Fibroblast of upper back skin (primary cell): ENCODE measurements at regions not wholly inside any gene's neighbourhood (a gene's known extent, or its start where the extent isn't known, plus 50 kb on each side); places are given as distances from the start of the nearest gene placed in this dataset.
"Not testable (repeated sequence)": the region's sequence is repeated elsewhere in the genome, so short reads cannot be mapped to it uniquely, and the experiment has no call there.

ENCODE experiments used
- DNase-seq: peaks from one replicate; pipeline ENCODE4 v3.0.0-alpha.2; 2013

DNA sequence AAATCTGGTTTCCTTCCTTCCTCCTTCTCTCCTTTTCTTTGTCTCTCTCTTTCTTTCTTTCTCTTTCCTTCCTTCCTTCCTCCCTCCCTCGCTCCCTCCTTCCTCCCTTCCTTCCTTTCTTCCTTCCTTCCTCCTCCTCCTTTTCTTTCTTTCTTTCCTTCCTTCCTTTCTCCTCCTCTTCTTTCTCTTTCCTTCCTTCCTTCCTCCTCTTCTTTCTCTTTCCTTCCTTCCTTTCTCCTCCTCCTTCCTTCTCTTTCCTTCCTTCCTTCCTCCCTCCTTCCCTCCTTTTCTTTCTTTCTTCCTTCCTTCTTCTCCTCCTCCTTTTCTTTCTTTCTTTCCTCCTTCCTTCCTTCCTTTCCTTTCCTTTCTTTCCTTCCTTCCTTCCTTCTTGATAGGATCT is 61.2 kb downstream of the VIP start:
- no peak for DNase-seq

DNA sequence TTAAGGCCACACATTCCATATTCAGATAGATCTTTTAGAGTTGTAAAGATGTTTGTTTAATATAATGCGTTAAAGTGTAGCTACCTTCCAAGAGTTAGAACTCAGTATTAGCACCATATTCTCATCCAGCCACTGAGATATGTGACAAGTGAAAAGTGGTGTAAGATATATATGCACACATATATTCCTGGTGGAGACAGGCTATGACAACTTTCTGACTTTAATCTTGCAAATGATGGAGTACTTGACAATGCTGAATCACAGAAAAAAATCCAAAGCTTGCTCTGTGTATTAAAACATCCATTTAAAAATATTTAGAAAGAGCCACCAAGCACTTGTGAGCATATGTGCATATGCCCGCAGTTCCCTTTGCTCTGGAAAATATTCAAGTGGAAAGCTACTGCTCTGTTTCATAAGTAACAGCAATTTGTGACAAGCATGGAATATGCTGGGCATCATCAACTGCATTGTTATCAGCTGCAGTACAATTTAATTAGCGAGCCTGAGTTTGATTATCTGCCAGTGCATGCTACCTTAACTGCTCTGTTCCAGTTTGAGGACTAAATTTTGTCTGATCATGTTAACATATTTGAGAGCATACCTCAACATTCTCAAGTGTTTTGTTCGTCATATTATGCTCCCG is 64.8 kb downstream of the VIP start:
- no peak for DNase-seq

DNA sequence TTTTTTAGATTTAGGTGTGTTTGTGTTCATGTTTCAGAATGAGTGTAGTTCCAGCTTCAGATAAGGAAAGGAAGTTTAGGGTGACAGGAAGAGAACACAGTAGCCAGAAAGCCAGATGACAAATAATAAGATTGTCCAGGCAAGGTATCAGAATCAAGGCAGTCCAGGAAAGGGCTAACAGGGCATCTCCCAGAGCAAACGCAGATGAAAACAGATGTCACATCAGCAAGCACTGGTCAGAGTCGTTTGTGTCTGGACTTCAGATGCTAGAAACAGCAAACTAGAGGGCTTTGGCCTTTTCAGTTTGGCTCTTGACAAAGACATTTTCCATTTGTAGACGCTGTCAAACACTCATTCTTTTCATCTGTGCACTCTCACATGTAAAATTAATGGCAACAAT is 65.5 kb downstream of the VIP start:
- DNase-seq: no peak

DNA sequence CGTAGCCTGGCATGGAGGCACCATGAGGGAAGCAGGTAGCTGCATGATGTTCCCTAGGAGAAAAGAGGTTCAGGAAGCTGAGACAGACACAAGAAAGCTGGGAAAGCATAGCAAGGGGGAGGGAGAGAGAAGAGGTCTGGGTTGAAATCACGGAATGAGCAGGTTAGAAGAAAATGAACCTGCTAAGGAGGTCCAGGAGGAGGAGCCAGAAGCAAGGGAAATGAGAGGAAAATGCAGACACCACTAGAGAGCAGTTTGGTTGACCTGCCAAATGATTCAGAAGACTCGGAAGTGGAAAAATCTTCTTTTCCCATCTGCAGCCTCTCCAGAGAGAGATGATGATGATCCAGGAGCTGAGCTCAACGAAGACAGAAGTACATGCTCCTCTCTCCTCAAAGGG is 70.9 kb downstream of the VIP start:
- no peak for DNase-seq

DNA sequence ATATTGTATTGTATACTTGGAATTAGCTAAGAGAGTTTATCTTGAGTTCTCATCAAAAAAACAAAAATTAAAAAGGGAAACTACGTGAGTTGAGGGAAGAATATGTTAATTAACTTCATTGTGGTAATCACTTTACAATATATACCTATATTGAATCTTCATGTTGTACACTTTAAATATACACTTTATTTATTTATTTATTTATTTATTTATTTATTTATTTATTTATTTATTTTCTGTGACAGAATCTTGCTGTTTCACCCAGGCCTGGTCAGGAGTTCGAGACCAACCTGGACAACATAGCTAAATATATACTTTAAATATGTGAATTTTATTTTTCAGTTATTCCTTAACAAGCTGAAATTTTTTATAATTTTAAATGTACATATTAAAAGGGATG is 74.1 kb downstream of the VIP start:
- DNase-seq: no peak

DNA sequence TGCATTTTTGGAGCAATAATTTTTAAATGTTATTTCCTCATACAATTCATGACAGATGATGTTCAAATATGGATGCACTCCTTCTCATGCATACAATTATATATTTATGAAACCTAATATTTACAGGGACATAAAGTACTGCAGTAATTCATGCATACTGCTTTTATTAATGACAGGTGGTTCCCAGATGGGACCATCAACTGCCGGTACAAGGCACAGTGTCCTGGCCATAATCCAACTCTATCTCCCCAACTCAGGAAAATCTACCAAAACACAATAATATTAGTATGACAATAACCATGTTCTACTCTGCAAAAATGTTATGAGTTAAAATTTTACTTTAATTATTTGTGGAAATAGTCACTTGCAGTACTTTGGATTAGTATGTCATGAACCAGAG is 77.8 kb downstream of the VIP start:
- no peak for DNase-seq

DNA sequence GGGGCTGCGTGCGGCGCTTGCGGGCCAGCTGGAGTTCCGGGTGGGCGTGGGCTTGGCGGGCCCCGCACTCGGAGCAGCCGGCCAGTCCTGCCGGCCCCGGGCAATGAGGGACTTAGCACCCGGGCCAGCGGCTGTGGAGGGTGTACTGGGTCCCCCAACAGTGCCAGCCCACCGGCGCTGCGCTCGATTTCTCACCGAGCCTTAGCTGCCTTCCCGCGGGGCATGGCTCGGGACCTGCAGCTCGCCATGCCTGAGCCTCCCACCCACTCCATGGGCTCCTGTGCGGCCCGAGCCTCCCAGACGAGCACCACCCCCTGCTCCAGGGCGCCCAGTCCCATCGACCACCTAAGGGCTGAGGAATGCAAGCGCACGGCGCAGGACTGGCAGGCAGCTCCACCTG is 83.8 kb downstream of the VIP start:
- DNase-seq: not testable (repeated sequence)

DNA sequence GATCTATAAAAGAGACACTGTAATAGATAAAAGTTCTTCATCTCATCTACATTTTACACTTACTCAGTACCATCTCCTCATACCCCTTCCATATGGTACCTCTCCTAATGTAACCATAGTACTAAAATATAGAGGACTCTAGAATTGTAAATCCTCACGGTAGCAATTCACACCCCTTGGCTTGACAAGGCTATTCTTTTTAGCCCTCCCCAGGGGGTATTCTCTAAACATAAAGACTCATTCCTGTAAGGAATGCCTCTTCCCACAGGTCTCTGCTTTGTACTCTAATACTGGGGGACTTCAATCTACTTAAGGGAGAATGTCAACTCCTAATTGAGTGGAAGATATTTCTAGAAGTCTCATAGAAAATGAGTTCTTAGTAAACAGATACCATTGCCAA is 85.9 kb downstream of the VIP start:
- DNase-seq: no peak

DNA sequence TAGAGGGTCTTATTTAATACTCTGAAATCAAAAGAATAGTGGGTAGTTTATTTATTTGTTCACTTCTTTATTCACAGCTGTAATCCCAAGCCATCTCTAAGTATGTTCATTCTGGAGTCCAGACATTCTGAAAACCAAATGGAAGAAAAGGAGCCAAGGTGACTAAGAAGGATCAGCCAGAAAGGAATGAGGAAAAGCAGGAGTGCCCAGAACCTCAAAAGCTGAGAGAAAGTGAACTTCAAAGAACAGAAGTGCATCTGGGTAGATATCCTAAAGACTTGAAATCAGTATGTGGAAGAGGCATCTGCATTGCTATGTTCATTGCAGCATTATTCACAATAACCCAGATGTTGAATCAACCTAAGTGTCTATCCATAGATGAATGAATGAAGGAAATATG is 94.8 kb downstream of the VIP start:
- DNase-seq: no peak

DNA sequence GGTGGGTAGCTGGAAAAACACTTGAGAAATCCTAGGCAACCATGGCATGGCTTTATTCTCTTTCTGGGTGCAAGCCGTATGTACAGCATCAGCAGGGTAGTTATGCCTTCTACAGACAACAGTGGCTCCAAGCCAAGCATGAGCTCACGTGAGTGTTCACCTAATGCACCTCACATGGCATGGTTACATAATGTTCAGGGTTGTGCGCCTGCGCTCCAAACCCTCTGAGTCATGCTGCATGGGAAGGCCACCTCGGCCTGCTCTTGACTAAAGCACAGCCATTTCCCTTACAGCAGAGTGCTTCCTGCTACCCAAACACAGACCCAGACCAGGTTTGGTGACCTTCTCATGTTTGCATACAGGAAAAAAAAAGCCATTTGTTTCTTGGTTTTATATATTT is 96.2 kb downstream of the VIP start:
- no peak for DNase-seq

DNA sequence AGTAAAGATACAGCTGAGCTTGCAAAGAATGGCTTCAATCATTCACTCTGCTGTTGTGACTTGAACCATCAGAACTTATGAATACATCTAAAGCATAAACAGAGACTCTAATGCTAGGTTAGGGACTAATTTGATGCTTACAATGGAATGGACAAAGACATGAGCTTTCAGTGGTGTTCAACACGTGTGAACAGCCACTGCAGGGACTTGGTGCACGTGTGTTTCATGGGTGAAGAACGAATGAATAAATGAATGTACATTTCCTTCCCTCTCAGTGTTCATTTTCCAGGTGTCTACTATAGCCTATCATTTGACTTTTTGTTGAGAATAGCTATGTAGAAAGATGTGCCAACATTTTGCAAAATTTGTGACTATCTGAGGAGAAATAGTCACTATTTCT is 98.3 kb downstream of the VIP start:
- no peak for DNase-seq

DNA sequence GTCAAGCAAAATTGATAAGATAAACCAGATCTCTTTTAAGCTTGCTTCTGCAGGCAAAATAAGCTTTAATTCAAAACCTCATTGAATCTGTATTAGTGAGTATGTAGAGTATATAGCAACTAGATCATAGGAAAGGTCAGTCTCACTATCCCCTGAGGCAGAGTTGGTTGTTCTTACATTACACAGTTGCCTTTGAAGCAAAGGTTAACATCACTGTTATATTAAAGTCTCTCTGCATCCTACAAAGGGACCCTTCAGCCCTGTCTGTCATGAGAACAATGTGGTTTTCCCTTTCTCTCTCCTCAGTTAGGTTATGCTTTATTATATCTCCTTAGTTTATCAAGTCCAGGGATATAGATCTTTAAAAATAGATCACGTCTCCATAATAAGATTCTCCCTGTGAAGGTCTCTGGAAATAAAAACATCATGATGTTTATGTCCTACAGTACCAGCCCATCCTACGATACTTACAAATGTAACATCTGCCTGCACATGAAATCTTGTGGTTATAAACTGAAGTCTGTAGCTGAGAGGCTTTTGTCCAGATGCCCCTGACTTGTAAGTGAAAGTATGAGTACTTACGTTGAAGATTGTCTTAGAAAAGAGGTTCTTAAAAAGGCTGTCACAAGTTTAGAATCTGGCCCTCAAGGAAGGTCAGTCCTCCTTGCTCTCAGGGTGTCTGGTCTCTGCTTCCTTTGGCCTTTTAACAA is 103.6 kb downstream of the VIP start:
- DNase-seq: no peak

DNA sequence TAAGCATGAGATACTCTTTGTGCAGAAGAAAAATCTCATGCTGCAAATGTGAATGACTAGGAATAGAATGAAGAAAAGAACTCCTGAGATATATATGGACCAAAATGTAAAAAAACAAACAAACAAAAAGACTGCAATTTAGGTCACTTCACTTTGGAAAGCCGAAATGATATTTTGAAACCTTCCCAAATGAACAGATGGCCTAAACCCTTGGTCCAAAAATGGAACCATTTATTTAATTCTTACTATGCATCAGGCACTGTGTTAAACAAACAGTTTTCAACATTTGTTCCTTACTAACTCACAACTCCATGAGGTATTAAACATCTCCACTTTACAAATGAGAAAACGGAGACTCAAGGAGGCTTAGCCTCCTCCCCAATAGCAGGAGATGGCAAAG is 107.5 kb downstream of the VIP start:
- no peak for DNase-seq

DNA sequence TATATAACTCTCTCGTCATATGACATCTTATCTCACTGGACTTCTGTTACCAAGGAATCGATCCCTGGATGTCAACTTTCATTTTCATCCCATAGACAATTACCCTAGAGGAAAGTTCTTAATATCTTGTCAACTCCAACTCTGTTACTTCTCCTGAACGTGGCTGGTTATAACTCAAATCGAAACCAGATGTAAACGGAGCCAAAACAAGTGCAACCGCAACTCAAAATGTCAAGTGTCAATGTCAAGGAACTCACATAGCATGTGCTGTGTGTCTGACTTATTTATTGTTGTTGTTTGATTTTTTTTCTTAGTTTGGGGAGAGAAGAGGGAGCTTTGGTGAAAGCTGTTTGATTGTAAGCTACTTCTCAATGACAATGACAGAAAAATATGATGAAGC is 108.6 kb downstream of the VIP start:
- peak; percentile 1 for DNase-seq

DNA sequence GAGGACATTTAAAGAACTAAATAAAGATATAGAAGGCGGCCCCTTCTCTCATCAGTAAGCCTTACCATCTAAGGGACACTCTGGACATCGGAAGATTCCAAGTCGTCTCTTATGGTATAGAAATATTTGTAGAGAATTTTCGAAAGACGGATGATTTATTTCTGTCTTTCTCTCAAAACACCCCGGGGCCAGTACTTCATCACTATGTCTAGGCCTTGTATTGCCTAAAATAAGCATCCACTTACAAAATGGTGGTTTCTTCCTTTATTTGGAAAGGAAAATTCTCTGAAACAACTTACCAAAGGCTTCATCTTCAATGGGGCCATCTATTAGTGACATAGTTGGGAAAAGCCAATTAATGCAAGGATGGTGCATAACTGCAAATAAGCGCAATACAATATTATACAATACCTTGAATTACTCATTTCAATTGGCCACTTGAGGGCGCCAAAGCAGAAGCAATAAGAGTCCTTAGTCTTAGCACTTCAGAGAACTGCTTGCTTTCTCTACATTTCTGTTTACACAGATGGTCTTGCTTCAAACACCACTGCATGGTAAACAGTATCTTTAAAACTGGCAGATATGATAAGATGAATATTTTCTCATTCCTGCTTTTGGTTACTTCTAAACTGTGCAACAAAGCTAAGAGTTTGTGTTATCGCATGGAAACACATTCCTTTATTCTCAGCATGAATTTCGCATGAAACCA is 113.2 kb downstream of the VIP start:
- peak; percentile 66 for DNase-seq

DNA sequence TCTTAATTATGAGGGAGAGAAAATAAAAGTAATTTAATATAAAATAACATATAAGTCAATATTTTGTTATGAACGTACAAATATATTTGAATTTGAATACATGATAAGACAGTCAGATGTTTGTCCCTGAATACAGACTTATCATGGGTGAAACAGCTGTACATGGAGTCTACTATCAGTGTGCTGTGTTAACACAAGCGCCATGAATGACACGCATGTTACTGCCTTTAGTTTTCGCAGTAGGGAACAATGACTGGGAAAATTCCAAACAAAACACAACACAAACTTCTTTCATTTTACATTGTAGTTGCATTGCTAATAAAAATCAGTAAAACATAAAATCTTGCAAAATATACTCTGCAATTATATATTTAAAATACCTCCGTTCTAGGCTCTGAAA is 108.6 kb downstream of the FBXO5 start:
- no peak for DNase-seq

DNA sequence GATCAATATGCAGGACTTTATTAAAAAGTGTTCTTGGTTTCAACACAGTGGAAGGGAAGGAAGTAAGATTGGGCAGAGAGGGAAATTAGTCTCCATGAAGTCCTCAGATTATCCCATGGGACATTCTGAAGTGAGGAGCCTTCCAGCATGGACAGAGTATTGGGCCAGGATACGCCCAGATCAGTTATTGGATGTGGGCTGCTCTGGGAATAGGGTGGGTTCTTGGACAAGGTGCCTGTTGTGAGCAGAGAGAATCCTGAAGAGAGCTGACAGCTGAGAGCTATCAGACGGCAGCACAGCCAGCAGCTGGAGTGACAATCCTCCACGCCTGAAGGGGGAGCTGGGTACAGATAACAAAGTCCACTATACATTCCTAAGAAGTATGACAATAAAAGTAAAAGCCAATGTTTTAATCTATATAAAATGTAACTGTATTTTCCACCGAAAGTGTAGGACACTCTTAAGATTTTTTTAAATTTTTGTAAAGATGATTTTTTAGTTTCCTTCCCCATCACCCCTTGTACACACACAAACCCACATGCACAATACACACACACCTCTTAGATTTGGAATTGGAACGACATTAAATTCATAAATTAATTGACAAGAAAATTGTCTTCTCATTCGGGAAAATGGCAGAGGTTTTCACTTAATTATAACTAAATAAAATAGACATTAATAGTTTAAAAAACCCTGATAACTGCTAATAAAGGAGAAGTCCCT is 107.8 kb downstream of the FBXO5 start:
- no peak for DNase-seq

DNA sequence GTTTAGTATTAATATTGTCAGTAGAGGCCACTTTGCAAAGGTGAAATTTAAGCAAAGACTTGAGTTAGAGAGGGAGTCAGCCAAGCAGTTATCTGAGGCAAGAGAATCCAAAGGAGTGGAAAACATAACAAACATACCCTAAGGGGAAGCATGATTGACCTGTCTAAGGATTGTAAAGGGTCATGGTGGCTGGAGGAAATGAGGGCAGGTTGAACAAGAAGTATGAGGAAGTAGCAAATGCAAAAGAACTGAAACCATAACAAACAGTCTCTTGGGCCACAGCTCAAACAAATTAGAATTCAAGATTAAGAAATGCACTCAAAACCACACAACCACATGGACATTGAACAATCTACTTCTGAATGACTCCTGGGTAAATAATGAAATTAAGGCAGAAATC is 103.2 kb downstream of the FBXO5 start:
- no peak for DNase-seq

DNA sequence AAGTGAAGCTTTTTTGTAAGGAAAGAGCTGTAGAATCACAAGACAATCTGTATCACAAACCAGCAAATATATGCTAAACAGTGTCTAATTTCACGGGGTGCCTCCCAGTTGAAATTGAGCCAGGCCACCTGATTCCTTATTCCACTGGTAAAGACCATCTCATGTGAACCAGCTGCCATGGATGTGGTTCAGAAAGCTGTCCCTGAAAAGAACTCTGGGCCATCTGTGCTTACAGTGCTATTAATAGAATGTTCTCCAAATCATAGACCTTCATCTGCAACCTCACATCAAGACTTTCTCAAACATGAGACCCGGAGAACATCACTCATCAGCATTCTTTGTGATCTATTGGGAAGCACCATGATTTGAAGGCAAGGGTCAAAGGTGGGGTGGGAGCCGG is 89.7 kb downstream of the FBXO5 start:
- no peak for DNase-seq

DNA sequence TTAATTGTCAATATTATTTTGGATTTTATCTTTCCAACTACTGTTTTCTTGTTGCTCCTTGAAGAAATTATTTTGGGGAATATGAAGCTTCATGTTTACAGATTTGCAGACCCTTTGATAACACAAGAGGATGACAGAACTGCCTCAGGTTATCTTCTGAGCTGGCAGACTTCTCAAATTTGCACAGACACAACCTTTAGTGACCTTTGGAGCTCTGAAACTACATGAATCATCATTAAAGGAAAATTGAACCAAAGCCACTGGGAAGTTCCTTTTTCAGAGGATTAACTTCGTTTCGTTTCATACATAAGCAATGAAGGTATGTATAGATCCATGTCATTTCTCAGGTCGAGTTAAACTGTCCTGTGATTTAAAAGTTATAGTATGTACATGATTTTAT is 85.9 kb downstream of the FBXO5 start:
- no peak for DNase-seq

DNA sequence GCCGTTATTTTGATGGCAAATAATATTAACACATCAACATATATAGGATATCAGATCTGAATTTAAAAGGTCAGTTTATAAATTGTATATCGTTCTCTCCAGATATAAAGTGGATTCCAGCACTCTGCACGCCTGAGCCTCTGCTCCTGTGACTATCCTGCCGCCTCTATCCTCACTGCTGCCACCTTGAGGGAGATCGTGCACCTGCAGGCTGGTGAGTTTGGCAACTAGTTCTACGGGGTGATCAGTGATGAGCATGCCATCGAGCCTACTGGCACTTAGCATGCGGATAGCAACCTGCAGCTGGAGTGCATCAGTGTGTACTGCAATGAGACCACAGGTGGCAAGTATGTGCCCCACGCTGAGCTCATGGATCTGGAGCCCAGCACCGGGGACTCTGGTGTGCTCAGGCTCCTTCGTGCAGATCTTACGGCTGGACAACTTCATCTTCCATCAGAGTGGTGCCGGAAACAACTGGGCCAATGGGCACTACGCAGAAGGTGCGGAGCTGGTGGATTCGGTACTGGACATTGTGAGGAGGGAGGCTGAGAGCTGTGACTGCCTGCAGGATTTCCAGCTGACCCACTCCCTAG is 84.9 kb downstream of the FBXO5 start:
- DNase-seq: peak; percentile 48

DNA sequence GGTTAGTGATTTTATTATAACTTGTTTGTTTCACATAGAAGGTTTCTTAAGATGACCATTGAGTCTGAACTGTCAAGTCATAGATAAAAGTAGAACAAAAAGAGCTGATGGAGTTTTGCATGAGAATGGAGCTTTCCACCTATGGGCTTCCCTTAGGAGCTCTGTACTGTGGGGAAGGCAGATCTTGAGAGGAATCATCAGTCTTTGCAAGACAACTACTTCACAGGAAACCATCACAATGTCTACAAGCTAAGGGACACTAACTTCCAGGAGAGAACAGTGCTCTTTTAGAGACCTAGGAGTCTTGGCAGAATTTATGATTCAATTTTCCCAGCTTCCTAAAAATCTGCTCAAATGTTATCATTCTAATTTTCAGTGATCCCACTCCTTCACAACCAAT is 78.2 kb downstream of the FBXO5 start:
- DNase-seq: no peak

DNA sequence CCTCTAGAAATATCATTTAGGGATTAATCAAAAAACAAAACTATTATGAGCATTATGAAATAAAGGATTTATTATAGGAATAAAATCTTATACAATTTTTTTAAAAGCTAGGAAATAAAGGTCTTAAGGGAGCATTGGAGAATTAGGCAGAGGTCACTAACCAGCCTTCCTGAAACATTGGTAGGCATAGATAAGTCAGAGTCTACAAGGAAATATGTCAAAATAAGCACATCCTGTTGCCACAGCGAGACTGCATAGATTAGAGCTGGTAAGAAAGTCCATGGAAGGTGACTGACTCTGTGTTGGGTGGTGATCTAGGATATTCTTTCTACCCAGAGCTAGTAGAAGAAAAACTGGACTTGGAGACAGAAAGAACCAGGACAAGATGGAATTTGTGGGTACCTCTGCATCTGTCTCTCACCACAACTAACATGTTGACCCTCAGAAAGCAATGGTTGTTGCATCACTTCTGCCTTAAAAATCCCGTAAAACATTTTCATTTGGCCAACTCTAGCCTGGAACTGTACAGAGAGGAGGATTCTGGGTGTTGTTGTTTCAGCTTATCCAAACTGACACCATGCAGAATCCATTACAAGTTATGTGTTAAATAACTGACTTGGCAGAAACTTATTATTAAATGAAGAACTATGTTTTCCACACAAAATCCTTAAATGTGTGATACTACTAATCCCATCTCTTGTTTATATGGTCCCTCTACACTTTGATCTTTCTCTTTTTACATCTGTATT is 77.1 kb downstream of the FBXO5 start:
- no peak for DNase-seq
